HCT116 (cell line): ENCODE measurements at regions not wholly inside any gene's neighbourhood (a gene's known extent, or its start where the extent isn't known, plus 50 kb on each side); places are given as distances from the start of the nearest gene placed in this dataset.

Experiments used
- ATAC-seq: fragments of 200-7000 bp; cut with Tn5 transposase; 2 replicates; pipeline ENCODE4 v1.9.1; 2020; ENCODE audit warnings: mild to moderate bottlenecking, moderate library complexity
- BruUV-seq: library from RNA; stranded (reverse); fragments of 400-500 nt; replicated peaks from 2 replicates; lab custom pipeline; 2021; lab: Mats Ljungman, UMichigan
- CTCF ChIA-PET: fragments of 300-600 bp; sonication (Branson Sonifier 250); formaldehyde crosslinking; loops from one replicate; lab custom pipeline; 2021; ENCODE audit warnings: antibody characterized with exemption; lab: Charles Lee
- POLR2A ChIA-PET: fragments of 300-600, 350-600 bp; sonication (Branson Sonifier 250); formaldehyde crosslinking; loops from one replicate; lab custom pipeline; 2021; ENCODE audit warnings: antibody characterized with exemption; lab: Charles Lee
- RAD21 ChIA-PET, 2 experiments: fragments of 300-600 bp; sonication (Branson Sonifier 250); formaldehyde crosslinking; loops; one replicate each; lab custom pipeline; 2023; ENCODE audit warnings: low total read pairs in 2 of 2; ENCODE audit not compliant: uncharacterized antibody in 2 of 2, unreplicated experiment in 2 of 2, low non-redundant PET in 1 of 2; lab: Charles Lee
- DNase-seq: peaks from one replicate; pipeline ENCODE4 v3.0.0-alpha.2; 2010; ENCODE audit warnings: low read depth, low spot score
- H2AFZ ChIP-seq: fragments of 200-600 bp; shearing (Covaris generic), sonication (generic); 2 replicates; pipeline ENCODE4 v1.6.1; 2017; ENCODE audit warnings: low read depth, mixed run types, mixed read lengths, antibody characterized with exemption, low read length; ENCODE audit not compliant: poor library complexity, severe bottlenecking
- H3K27ac ChIP-seq: 2 replicates; pipeline ENCODE4 v1.5.1; 2012; ENCODE audit warnings: low read depth, low read length
- H3K27me3 ChIP-seq: fragments of 200-600 bp; sonication (generic); 2 replicates; pipeline ENCODE4 v1.6.1; 2016; ENCODE audit warnings: mixed run types, low read length, mixed read lengths; ENCODE audit not compliant: insufficient read depth
- H3K36me3 ChIP-seq, 2 experiments: fragments of 200-500 bp in 1 of 2; fragments of 200-600 bp in 1 of 2; sonication (Bioruptor generic) in 1 of 2; sonication (generic) in 1 of 2; 2 replicates each; pipeline versions ENCODE4 v1.5.1 to v1.6.1; 2014 to 2016; ENCODE audit warnings: low read length in 2 of 2, inconsistent platforms in 1 of 2, mixed read lengths in 1 of 2, mixed run types in 1 of 2; ENCODE audit not compliant: insufficient read depth in 2 of 2, control insufficient read depth in 1 of 2
- H3K4me1 ChIP-seq, 2 experiments: fragments of 200-600 bp in 1 of 2; sonication (generic) in 1 of 2; 2 replicates each; pipeline versions ENCODE4 v1.5.1 to v1.6.1; 2012 to 2017; ENCODE audit warnings: low read length in 2 of 2, inconsistent platforms in 1 of 2, mild to moderate bottlenecking in 1 of 2, mixed read lengths in 1 of 2, mixed run types in 1 of 2, moderate library complexity in 1 of 2; ENCODE audit not compliant: insufficient read depth in 2 of 2, control insufficient read depth in 1 of 2
- H3K4me2 ChIP-seq: fragments of 200-600 bp; sonication (generic); 2 replicates; pipeline ENCODE4 v1.6.1; 2017; ENCODE audit warnings: mixed run types, low read length, mixed read lengths
- H3K4me3 ChIP-seq, 2 experiments: fragments of 200-600 bp in 1 of 2; sonication (generic) in 1 of 2; replicated peaks in 1 of 2; 2 replicates each; pipeline ENCODE4 v1.5.1; 2011 to 2016; ENCODE audit warnings: low read length in 2 of 2, control low read depth in 1 of 2, low read depth in 1 of 2, mild to moderate bottlenecking in 1 of 2, mixed read lengths in 1 of 2, mixed run types in 1 of 2
- H3K79me2 ChIP-seq: fragments of 200-600 bp; sonication (generic); 2 replicates; pipeline ENCODE4 v1.6.1; 2017; ENCODE audit warnings: mild to moderate bottlenecking, mixed run types, low read length, moderate library complexity, mixed read lengths; ENCODE audit not compliant: insufficient read depth
- H3K9ac ChIP-seq: fragments of 200-600 bp; sonication (generic); 2 replicates; pipeline ENCODE4 v1.6.1; 2016; ENCODE audit warnings: low read length, mixed read lengths
- H3K9me2 ChIP-seq: fragments of 200-600 bp; sonication (generic), shearing (Covaris generic); 2 replicates; pipeline ENCODE4 v1.6.1; 2017; ENCODE audit warnings: mixed run types, mild to moderate bottlenecking, moderate library complexity; ENCODE audit not compliant: insufficient read depth
- H3K9me3 ChIP-seq, 2 experiments: fragments of 200-500 bp in 1 of 2; fragments of 200-600 bp in 1 of 2; sonication (Bioruptor generic) in 1 of 2; sonication (generic) in 1 of 2; 2 replicates each; pipeline ENCODE4 v1.6.1; 2014 to 2017; ENCODE audit warnings: low read length in 2 of 2, mixed read lengths in 2 of 2, inconsistent platforms in 1 of 2, low read depth in 1 of 2, mild to moderate bottlenecking in 1 of 2, mixed run types in 1 of 2, moderate library complexity in 1 of 2; ENCODE audit not compliant: control insufficient read depth in 1 of 2, insufficient read depth in 1 of 2
- H4K20me1 ChIP-seq: fragments of 200-600 bp; sonication (generic), shearing (Covaris generic); 2 replicates; pipeline ENCODE4 v1.6.1; 2017; ENCODE audit warnings: mixed run types, mild to moderate bottlenecking, moderate library complexity; ENCODE audit not compliant: insufficient read depth
- CBX3 ChIP-seq: IDR thresholded peaks from 2 replicates; pipeline ENCODE4 v1.6.1; 2012; ENCODE audit warnings: low read depth
- EGR1 ChIP-seq: IDR thresholded peaks from 2 replicates; pipeline ENCODE4 v1.6.1; 2012; ENCODE audit warnings: low read depth
- EZH2phosphoT487 ChIP-seq: fragments of 200-600 bp; IDR thresholded peaks from 2 replicates; pipeline ENCODE4 v1.6.1; 2018; ENCODE audit warnings: antibody characterized with exemption, borderline replicate concordance
- FOSL1 ChIP-seq: IDR thresholded peaks from 2 replicates; pipeline ENCODE4 v1.6.1; 2012; ENCODE audit warnings: low read depth
- JUND ChIP-seq: IDR thresholded peaks from 2 replicates; pipeline ENCODE4 v1.6.1; 2012
- MAX ChIP-seq: IDR thresholded peaks from 2 replicates; pipeline ENCODE4 v1.6.1; 2012
- POLR2A ChIP-seq: IDR thresholded peaks from 2 replicates; pipeline ENCODE4 v1.7.0; 2011; ENCODE audit warnings: borderline replicate concordance; ENCODE audit not compliant: insufficient read depth, insufficient read length; ENCODE audit errors: extremely low read depth
- RAD21 ChIP-seq: IDR thresholded peaks from 2 replicates; pipeline ENCODE4 v1.6.1; 2012; ENCODE audit warnings: low read depth, mild to moderate bottlenecking
- SIN3A ChIP-seq: IDR thresholded peaks from 2 replicates; pipeline ENCODE4 v1.6.1; 2012; ENCODE audit warnings: low read depth
- SP1 ChIP-seq: IDR thresholded peaks from 2 replicates; pipeline ENCODE4 v1.6.1; 2012; ENCODE audit warnings: low read depth
- SRF ChIP-seq: IDR thresholded peaks from 2 replicates; pipeline ENCODE4 v1.6.1; 2012; ENCODE audit warnings: low read depth
- TCF7L2 ChIP-seq: IDR thresholded peaks from 2 replicates; pipeline ENCODE4 v1.7.0; 2011; ENCODE audit warnings: borderline replicate concordance, inconsistent platforms; ENCODE audit not compliant: insufficient read depth, insufficient read length; ENCODE audit errors: extremely low read depth
- ZNF274 ChIP-seq: fragments of 200-500 bp; sonication (Bioruptor generic); IDR thresholded peaks from 2 replicates; pipeline ENCODE4 v1.6.1; 2014; ENCODE audit warnings: mild to moderate bottlenecking, low read depth, low read length, inconsistent platforms
- intact Hi-C: fragments of 100-400 bp; cut with micrococcal nuclease; formaldehyde crosslinking; loops from 2 replicates; pipeline ENCODE4 v1.10.0; 2022
- TF ChIP-seq, protein P1 (sequence below), 3 experiments: fragments of 200-600 bp in 1 of 3; sonication (generic) in 1 of 3; IDR thresholded peaks in 2 of 3; conservative IDR thresholded peaks in 1 of 3; 2 replicates each; pipeline ENCODE4 v1.5.1; 2012 to 2017; ENCODE audit warnings: low read depth in 2 of 3, low read length in 2 of 3, antibody characterized with exemption in 1 of 3, borderline replicate concordance in 1 of 3, control low read depth in 1 of 3, mild to moderate bottlenecking in 1 of 3, mixed read lengths in 1 of 3, mixed run types in 1 of 3, moderate library complexity in 1 of 3; ENCODE audit not compliant: insufficient read depth in 1 of 3

DNA sequence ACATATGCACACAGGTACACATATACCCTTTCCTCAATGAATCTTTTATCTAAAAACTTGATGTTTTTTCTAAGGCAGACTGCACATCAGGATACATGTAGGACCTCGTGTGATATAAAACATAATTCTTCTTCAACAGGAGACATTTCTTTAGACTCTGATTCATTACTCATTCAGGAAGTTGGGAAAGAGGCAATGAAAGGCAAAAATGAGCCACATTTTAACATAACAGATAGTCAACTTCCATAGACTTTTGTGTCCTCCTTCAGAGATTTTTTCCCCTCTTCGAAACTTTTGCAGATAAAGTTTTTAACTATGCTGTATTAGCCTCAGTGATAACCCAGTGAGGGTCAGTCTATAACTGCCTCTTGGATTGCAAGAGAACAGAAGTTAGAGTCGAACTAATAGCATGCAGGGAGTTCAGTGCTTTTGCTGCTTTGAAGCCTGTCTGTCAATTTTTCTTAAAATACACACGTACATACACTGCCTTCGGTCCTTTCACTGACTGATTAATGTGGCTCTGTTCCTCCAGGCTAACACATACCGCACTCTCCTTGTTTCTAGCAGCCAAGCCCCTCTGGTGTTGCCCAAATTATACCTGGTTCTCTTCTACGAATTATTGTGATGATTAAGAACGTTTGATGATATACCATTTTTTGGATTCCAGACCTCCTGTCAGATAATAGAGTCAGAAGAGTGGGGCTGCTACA lies 562.5 kb upstream of the MAP3K7 start:
- intact Hi-C loops, result no loop called here

GRCh38 chr6:91144126-91144525 lies 557.3 kb upstream of the MAP3K7 start:
- no peak overlapping the region for H3K27ac ChIP-seq
- ATAC-seq (no peak), DNase-seq (no peak)
- no peaks in the 10 kb centered on the region for H4K20me1 ChIP-seq
- intact Hi-C loops, result no loop called here
- no peak overlapping the region for H3K9ac ChIP-seq
- H3K79me2 ChIP-seq, result no peaks in the 10 kb centered on the region
- ChIA-PET RAD21 (no interaction called here), CTCF (no interaction called here), POLR2A (no interaction called here)
- no peaks in the 10 kb centered on the region for H3K27me3 ChIP-seq
- no TSS peak for BruUV-seq
- no peak overlapping the region for H3K4me2 ChIP-seq
- no peak overlapping the region for H2AFZ ChIP-seq
- H3K36me3 ChIP-seq, result no peaks in the 10 kb centered on the region
- H3K4me1 ChIP-seq, result no peaks in the 10 kb centered on the region
- H3K9me3 ChIP-seq, result no peaks in the 10 kb centered on the region; a peak in 1 of 4 replicates
- TF ChIP-seq SRF (no peak), RAD21 (no peak), JUND (no peak), FOSL1 (no peak), EGR1 (no peak), MAX (no peak), ZNF274 (no peak), POLR2A (no peak), CBX3 (no peak), EZH2phosphoT487 (no peak), TCF7L2 (no peak)
- TF ChIP-seq, protein P1, sequence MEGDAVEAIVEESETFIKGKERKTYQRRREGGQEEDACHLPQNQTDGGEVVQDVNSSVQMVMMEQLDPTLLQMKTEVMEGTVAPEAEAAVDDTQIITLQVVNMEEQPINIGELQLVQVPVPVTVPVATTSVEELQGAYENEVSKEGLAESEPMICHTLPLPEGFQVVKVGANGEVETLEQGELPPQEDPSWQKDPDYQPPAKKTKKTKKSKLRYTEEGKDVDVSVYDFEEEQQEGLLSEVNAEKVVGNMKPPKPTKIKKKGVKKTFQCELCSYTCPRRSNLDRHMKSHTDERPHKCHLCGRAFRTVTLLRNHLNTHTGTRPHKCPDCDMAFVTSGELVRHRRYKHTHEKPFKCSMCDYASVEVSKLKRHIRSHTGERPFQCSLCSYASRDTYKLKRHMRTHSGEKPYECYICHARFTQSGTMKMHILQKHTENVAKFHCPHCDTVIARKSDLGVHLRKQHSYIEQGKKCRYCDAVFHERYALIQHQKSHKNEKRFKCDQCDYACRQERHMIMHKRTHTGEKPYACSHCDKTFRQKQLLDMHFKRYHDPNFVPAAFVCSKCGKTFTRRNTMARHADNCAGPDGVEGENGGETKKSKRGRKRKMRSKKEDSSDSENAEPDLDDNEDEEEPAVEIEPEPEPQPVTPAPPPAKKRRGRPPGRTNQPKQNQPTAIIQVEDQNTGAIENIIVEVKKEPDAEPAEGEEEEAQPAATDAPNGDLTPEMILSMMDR (IDR thresholded peaks at IDR 0.05 in 2 of 3, conservative IDR thresholded peaks at IDR 0.05 in 1 of 3; ENCODE audit: borderline replicate concordance in 1 of 3, insufficient read depth in 1 of 3, low read depth in 2 of 3, low read length in 2 of 3), result no peak
- H3K4me3 ChIP-seq, result no peak overlapping the region
- H3K9me2 ChIP-seq, result no peaks in the 10 kb centered on the region

More for the DNA sequence above, 562.5 kb upstream of the MAP3K7 start:
- H4K20me1 ChIP-seq, result no peaks in the 10 kb centered on the region
- no peaks in the 10 kb centered on the region for H3K4me1 ChIP-seq
- H3K27ac ChIP-seq, result no peak overlapping the region
- H3K9me3 ChIP-seq, result no peaks in the 10 kb centered on the region; a peak in 1 of 4 replicates
- H3K9ac ChIP-seq, result no peak overlapping the region
- no peaks in the 10 kb centered on the region for H3K9me2 ChIP-seq
- ChIA-PET CTCF (no interaction called here), RAD21 (no interaction called here), POLR2A (no interaction called here)
- no peaks in the 10 kb centered on the region for H3K27me3 ChIP-seq
- no peaks in the 10 kb centered on the region for H3K79me2 ChIP-seq
- no peak overlapping the region for H2AFZ ChIP-seq
- H3K4me2 ChIP-seq, result no peak overlapping the region
- ATAC-seq (no peak), DNase-seq (no peak)
- no peak overlapping the region for H3K4me3 ChIP-seq
- TF ChIP-seq SP1, result no peak
- no peak for TF ChIP-seq SIN3A
- no peak for TF ChIP-seq POLR2A
- H3K36me3 ChIP-seq, result no peaks in the 10 kb centered on the region
- BruUV-seq, result no TSS peak
